GM12878 (cell line): ENCODE measurements at regions not wholly inside any gene's neighbourhood (a gene's known extent, or its start where the extent isn't known, plus 50 kb on each side); places are given as distances from the start of the nearest gene placed in this dataset.

Experiments
- ATAC-seq: fragments of 200-7000 bp; cut with Tn5 transposase; 3 replicates; pipeline ENCODE4 v1.9.1; 2020; ENCODE audit warnings: mild to moderate bottlenecking, moderate library complexity
- BruUV-seq: library from RNA; stranded (reverse); fragments of 400-500 nt; replicated peaks from 2 replicates; lab custom pipeline; 2021; lab: Mats Ljungman, UMichigan
- CTCF ChIA-PET: fragments of 300-600 bp; sonication (Branson Sonifier 250); formaldehyde crosslinking; extraction: SDS; loops from one replicate; lab custom pipeline; 2021; ENCODE audit warnings: inconsistent platforms; lab: Yijun Ruan, JAX
- POLR2A ChIA-PET: fragments of 350-600 bp; formaldehyde crosslinking; extraction: SDS; loops from one replicate; lab custom pipeline; 2021; ENCODE audit warnings: inconsistent platforms; lab: Charles Lee
- RAD21 ChIA-PET: fragments of 300-600 bp; sonication (Branson Sonifier 250); formaldehyde crosslinking; loops from one replicate; lab custom pipeline; 2023; ENCODE audit warnings: antibody characterized with exemption; ENCODE audit not compliant: unreplicated experiment; lab: Charles Lee
- SMC1A ChIA-PET: fragments of 300-600 bp; sonication (Branson Sonifier 250); formaldehyde crosslinking; loops from one replicate; lab custom pipeline; 2023; ENCODE audit not compliant: unreplicated experiment, uncharacterized antibody; lab: Charles Lee
- DNase-seq: peaks from one replicate; pipeline ENCODE4 v3.0.0-alpha.2; 2011; ENCODE audit warnings: low read depth, low spot score
- FAIRE-seq: peaks from 3 replicates; lab custom pipeline; 2011; peaks lifted over from hg19 to GRCh38; lab: Jason Lieb, UNC
- H2AFZ ChIP-seq: 2 replicates; pipeline ENCODE4 v1.6.0; 2011; ENCODE audit warnings: low read depth, low read length, control low read depth; ENCODE audit not compliant: control insufficient read depth
- H3K27ac ChIP-seq: 2 replicates; pipeline ENCODE4 v1.5.1; 2011; ENCODE audit warnings: control low read depth; ENCODE audit not compliant: control insufficient read depth, insufficient read depth
- H3K27me3 ChIP-seq, 2 experiments: replicated peaks in 1 of 2; 2 replicates each; pipeline versions ENCODE4 v1.6.0 to v1.6.1; 2011; ENCODE audit warnings: low read length in 1 of 2; ENCODE audit not compliant: control insufficient read depth in 2 of 2, insufficient read depth in 2 of 2
- H3K36me3 ChIP-seq, 2 experiments: 2 replicates each; pipeline ENCODE4 v1.5.1; 2011; ENCODE audit warnings: low read length in 1 of 2; ENCODE audit not compliant: control insufficient read depth in 2 of 2, insufficient read depth in 2 of 2
- H3K4me1 ChIP-seq: 2 replicates; pipeline ENCODE4 v1.6.1; 2011; ENCODE audit warnings: mild to moderate bottlenecking, low read length, moderate library complexity, mixed read lengths; ENCODE audit not compliant: control insufficient read depth, insufficient read depth
- H3K4me2 ChIP-seq: 2 replicates; pipeline ENCODE4 v1.6.0; 2011; ENCODE audit warnings: control low read depth; ENCODE audit not compliant: control insufficient read depth, insufficient read depth
- H3K4me3 ChIP-seq: fragments of 200-600 bp; sonication (generic); 2 replicates; pipeline ENCODE4 v1.5.1; 2016
- H3K79me2 ChIP-seq: 2 replicates; pipeline ENCODE4 v1.6.0; 2011; ENCODE audit warnings: low read length; ENCODE audit not compliant: control insufficient read depth, insufficient read depth
- H3K9ac ChIP-seq: 2 replicates; pipeline ENCODE4 v1.8.0; 2011; ENCODE audit warnings: low read length, control low read depth, mixed read lengths; ENCODE audit not compliant: control insufficient read depth, insufficient read depth
- H3K9me3 ChIP-seq: replicated peaks from 3 replicates; pipeline ENCODE4 v1.5.1; 2011; ENCODE audit warnings: mild to moderate bottlenecking, low read length; ENCODE audit not compliant: control insufficient read depth, insufficient read depth
- H4K20me1 ChIP-seq: 2 replicates; pipeline ENCODE4 v1.6.0; 2011; ENCODE audit not compliant: control insufficient read depth, insufficient read depth
- ATF7 ChIP-seq: fragments of 450-650 bp; IDR thresholded peaks from 2 replicates; pipeline ENCODE4 v1.6.1; 2016; ENCODE audit warnings: low read depth, mild to moderate bottlenecking
- CBX5 ChIP-seq: sonication (generic); IDR thresholded peaks from 2 replicates; pipeline ENCODE4 v1.6.1; 2016; ENCODE audit warnings: low read depth, moderate library complexity, mild to moderate bottlenecking, inconsistent platforms
- CEBPZ ChIP-seq: fragments of 150-350 bp; IDR thresholded peaks from 2 replicates; pipeline ENCODE4 v1.6.1; 2016; ENCODE audit warnings: low read depth, low read length
- GABPA ChIP-seq: IDR thresholded peaks from 2 replicates; pipeline ENCODE4 v1.6.1; 2014; ENCODE audit warnings: antibody characterized with exemption, low read depth, mild to moderate bottlenecking, inconsistent platforms
- NR2C2 ChIP-seq: IDR thresholded peaks from 2 replicates; pipeline ENCODE4 v1.6.1; 2011; ENCODE audit warnings: borderline replicate concordance, low read depth; ENCODE audit not compliant: control insufficient read depth, insufficient read length
- RBBP5 ChIP-seq: fragments of 200-600 bp; sonication (generic); conservative IDR thresholded peaks from 2 replicates; pipeline ENCODE4 v1.6.1; 2016
- RELA ChIP-seq: fragments of 450-650 bp; IDR thresholded peaks from 2 replicates; pipeline ENCODE4 v1.8.0; 2014; ENCODE audit warnings: borderline replicate concordance; ENCODE audit not compliant: partially characterized antibody
- SIX5 ChIP-seq: IDR thresholded peaks from 2 replicates; pipeline ENCODE4 v1.6.1; 2011; ENCODE audit warnings: mild to moderate bottlenecking, low read depth, low read length, moderate library complexity; ENCODE audit not compliant: severe bottlenecking
- SKIL ChIP-seq: fragments of 450-650 bp; IDR thresholded peaks from 2 replicates; pipeline ENCODE4 v1.6.1; 2017; ENCODE audit warnings: mild to moderate bottlenecking, low read depth, inconsistent platforms; ENCODE audit not compliant: poor library complexity, severe bottlenecking
- SMARCA5 ChIP-seq: fragments of 450-650 bp; IDR thresholded peaks from 2 replicates; pipeline ENCODE4 v1.6.1; 2017; ENCODE audit warnings: mild to moderate bottlenecking
- USF1 ChIP-seq: IDR thresholded peaks from 2 replicates; pipeline ENCODE4 v1.6.1; 2011; ENCODE audit warnings: borderline replicate concordance, low read depth, mild to moderate bottlenecking, moderate library complexity, mixed read lengths, low read length; ENCODE audit not compliant: insufficient read depth; ENCODE audit errors: extremely low read length
- ZNF592 ChIP-seq: fragments of 450-650 bp; IDR thresholded peaks from 2 replicates; pipeline ENCODE4 v1.6.1; 2017; ENCODE audit warnings: mild to moderate bottlenecking, moderate library complexity
- whole genome bisulfite sequencing: methylation state at CpG from one replicate; pipeline ENCODE4 v1.1.6; 2016; ENCODE audit warnings: low lambda C conversion rate; ENCODE audit not compliant: insufficient replicate concordance, insufficient coverage; ENCODE audit errors: missing lambda C conversion rate; 5-methylcytosine and 5-hydroxymethylcytosine counted together
- in situ Hi-C: fragments of 300-500 bp; cut with MboI; formaldehyde crosslinking; loops from 9 replicates; pipeline ENCODE4 v1.14.3; 2018; ENCODE audit warnings: mixed read lengths
- intact Hi-C: fragments of 100-400 bp; cut with micrococcal nuclease; formaldehyde crosslinking; loops from one replicate; pipeline ENCODE4 v1.14.2; 2022; ENCODE audit not compliant: unreplicated experiment

- FAIRE-seq (no peak), DNase-seq (no peak), ATAC-seq (no peak)
- peaks cover 2% of the 10 kb centered on the region; the same call in 1 of the 3 replicates for H3K9me3 ChIP-seq
- H3K4me1 ChIP-seq, result no peaks in the 10 kb centered on the region
- H3K9ac ChIP-seq, result no peak overlapping the region
- no peaks in the 10 kb centered on the region for H4K20me1 ChIP-seq
- H3K36me3 ChIP-seq, result no peaks in the 10 kb centered on the region
- ChIA-PET SMC1A (no interaction called here), RAD21 (no interaction called here), POLR2A (no interaction called here), CTCF (no interaction called here)
- no peak overlapping the region for H3K4me3 ChIP-seq
- BruUV-seq, result no TSS peak
- H3K4me2 ChIP-seq, result no peak overlapping the region
- no peak overlapping the region for H3K27ac ChIP-seq
- WGBS, result 7% methylated on average over 4 of the region's 4 CpGs
- H3K79me2 ChIP-seq, result no peaks in the 10 kb centered on the region
- H3K27me3 ChIP-seq, result no peaks in the 10 kb centered on the region; a peak in 1 of 4 replicates
- no peak overlapping the region for H2AFZ ChIP-seq
- intact Hi-C loops, result loop anchor here (10.0 kb wide), 1 partner anchor 1077 kb away; no protein-coding TSS in a partner anchor
- in situ Hi-C loops, result no loop called here
- TF ChIP-seq SKIL (no peak), GABPA (no peak), USF1 (no peak), CEBPZ (no peak), NR2C2 (no peak), RBBP5 (no peak), ATF7 (no peak), RELA (no peak), ZNF592 (no peak), SMARCA5 (no peak), SIX5 (no peak), CBX5 (no peak)
These were observed 267.7 kb downstream of the PRDM2 start for GRCh38 chr1:13967707-13968106.
